GM23248 (cell line): ENCODE measurements at regions not wholly inside any gene's neighbourhood (a gene's known extent, or its start where the extent isn't known, plus 50 kb on each side); places are given as distances from the start of the nearest gene placed in this dataset.

Experiments used
- DNase-seq: peaks from one replicate; pipeline ENCODE4 v3.0.0-alpha.2; 2015
- H2AFZ ChIP-seq: fragments of 200-600 bp; sonication (generic); 2 replicates; pipeline ENCODE4 v1.6.1; 2016; ENCODE audit warnings: antibody characterized with exemption
- H3F3A ChIP-seq: fragments of 200-600 bp; sonication (generic); 2 replicates; pipeline ENCODE4 v1.6.1; 2016; ENCODE audit warnings: mild to moderate bottlenecking, antibody characterized with exemption, mixed run types; ENCODE audit not compliant: insufficient read depth
- H3K27ac ChIP-seq: fragments of 200-600 bp; sonication (generic); 2 replicates; pipeline ENCODE4 v1.5.1; 2016; ENCODE audit warnings: mild to moderate bottlenecking
- H3K27me3 ChIP-seq: fragments of 200-600 bp; sonication (generic); replicated peaks from 2 replicates; pipeline ENCODE4 v1.6.1; 2016; ENCODE audit warnings: mild to moderate bottlenecking; ENCODE audit not compliant: insufficient read depth
- H3K36me3 ChIP-seq: fragments of 200-600 bp; sonication (generic); 2 replicates; pipeline ENCODE4 v1.6.1; 2016; ENCODE audit warnings: low read depth, mild to moderate bottlenecking
- H3K4me1 ChIP-seq: fragments of 200-600 bp; sonication (generic); 2 replicates; pipeline ENCODE4 v1.6.1; 2016; ENCODE audit warnings: mild to moderate bottlenecking; ENCODE audit not compliant: insufficient read depth
- H3K4me2 ChIP-seq: fragments of 200-600 bp; sonication (generic); one replicate; pipeline ENCODE4 v1.6.1; 2016; ENCODE audit warnings: mild to moderate bottlenecking; ENCODE audit not compliant: unreplicated experiment
- H3K4me3 ChIP-seq: fragments of 200-600 bp; sonication (generic); 2 replicates; pipeline ENCODE4 v1.5.1; 2016; ENCODE audit warnings: mild to moderate bottlenecking
- H3K79me2 ChIP-seq: fragments of 200-600 bp; sonication (generic); 2 replicates; pipeline ENCODE4 v1.6.1; 2016; ENCODE audit warnings: mild to moderate bottlenecking; ENCODE audit not compliant: insufficient read depth
- H3K9ac ChIP-seq: fragments of 200-600 bp; sonication (generic); 2 replicates; pipeline ENCODE4 v1.6.1; 2016; ENCODE audit warnings: mild to moderate bottlenecking
- H3K9me2 ChIP-seq: fragments of 200-600 bp; sonication (generic); 2 replicates; pipeline ENCODE4 v1.6.1; 2016; ENCODE audit warnings: mixed run types, mild to moderate bottlenecking, moderate library complexity; ENCODE audit not compliant: insufficient read depth
- H3K9me3 ChIP-seq: fragments of 200-600 bp; sonication (generic); one replicate; pipeline ENCODE4 v1.6.1; 2017; ENCODE audit warnings: low read depth
- H4K20me1 ChIP-seq: fragments of 200-600 bp; sonication (generic); 2 replicates; pipeline ENCODE4 v1.6.0; 2016; ENCODE audit not compliant: insufficient read depth
- EZH2 ChIP-seq: fragments of 200-600 bp; sonication (generic); IDR thresholded peaks from 2 replicates; pipeline ENCODE4 v1.6.1; 2018; ENCODE audit warnings: antibody characterized with exemption, mild to moderate bottlenecking; ENCODE audit not compliant: insufficient read depth, poor library complexity, severe bottlenecking
- EZH2phosphoT487 ChIP-seq: fragments of 200-600 bp; sonication (generic); IDR thresholded peaks from 2 replicates; pipeline ENCODE4 v1.6.1; 2018; ENCODE audit warnings: antibody characterized with exemption, moderate library complexity, mild to moderate bottlenecking, low read depth; ENCODE audit not compliant: insufficient read depth
- WGBS, 2 experiments: methylation state at CpG; one replicate each; pipeline ENCODE4 v1.1.6; 2015 to 2017; ENCODE audit warnings: low lambda C conversion rate in 2 of 2, low coverage in 1 of 2; ENCODE audit errors: missing lambda C conversion rate in 2 of 2; 5-methylcytosine and 5-hydroxymethylcytosine counted together
- in situ Hi-C: fragments of 300-500 bp; cut with MboI; formaldehyde crosslinking; loops from 2 replicates; pipeline ENCODE4 v1.15.0; 2020

GRCh38 chr3:102753901-102754300 is 319.1 kb downstream of the ZPLD1 start:
- H3K27ac ChIP-seq: no peak overlapping the region
- H3K4me2 ChIP-seq: no peak overlapping the region
- H3F3A ChIP-seq: no peaks in the 10 kb centered on the region
- H3K4me3 ChIP-seq: no peak overlapping the region
- DNase-seq: no peak
- 0 out of 2 replicates have a peak, but pooled peaks cover 4% of the 10 kb centered on the region for H3K27me3 ChIP-seq
- H3K36me3 ChIP-seq: no peaks in the 10 kb centered on the region
- no peaks in the 10 kb centered on the region for H3K9me2 ChIP-seq
- H3K4me1 ChIP-seq: no peaks in the 10 kb centered on the region
- no peaks in the 10 kb centered on the region for H4K20me1 ChIP-seq
- no peaks in the 10 kb centered on the region for H3K9me3 ChIP-seq
- in situ Hi-C loops: no loop called here
- no peak overlapping the region for H3K9ac ChIP-seq
- H3K79me2 ChIP-seq: no peaks in the 10 kb centered on the region
- TF ChIP-seq EZH2 (no peak), EZH2phosphoT487 (no peak)
- H2AFZ ChIP-seq: no peak overlapping the region

DNA sequence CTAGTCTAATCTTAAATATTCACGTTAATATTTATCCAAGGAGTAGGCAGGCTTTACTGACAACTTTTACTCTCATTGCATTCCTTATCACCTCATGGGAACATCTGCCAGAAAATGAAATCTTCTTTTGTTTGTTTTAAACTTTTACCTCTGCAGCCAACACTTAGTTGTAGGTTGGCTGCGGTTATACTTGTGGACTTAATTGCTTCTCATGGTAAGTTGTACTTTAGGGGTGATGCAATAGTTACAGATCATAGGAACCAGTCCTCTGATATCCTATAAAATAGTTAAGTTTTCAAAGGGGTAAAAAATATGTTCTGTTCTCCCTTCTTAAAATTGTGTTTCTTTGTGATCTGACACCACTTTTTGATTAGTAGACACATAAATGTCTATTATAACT is 321.9 kb downstream of the ZPLD1 start:
- Histone ChIP-seq H3K36me3 (no peaks in the 10 kb centered on the region), H3K4me3 (no peak overlapping the region), H3F3A (no peaks in the 10 kb centered on the region), H2AFZ (no peak overlapping the region), H3K27me3 (0 out of 2 replicates have a peak, but pooled peaks cover 3% of the 10 kb centered on the region), H3K4me1 (no peaks in the 10 kb centered on the region), H3K27ac (no peak overlapping the region), H3K9me3 (no peaks in the 10 kb centered on the region), H3K9me2 (no peaks in the 10 kb centered on the region), H3K4me2 (no peak overlapping the region), H3K79me2 (no peaks in the 10 kb centered on the region), H3K9ac (no peak overlapping the region), H4K20me1 (no peaks in the 10 kb centered on the region)
- WGBS, 2 experiments: 46 to 62% methylated on average over 2 of the region's 2 CpGs
- TF ChIP-seq EZH2phosphoT487 (no peak), EZH2 (no peak)
- in situ Hi-C loops: no loop called here
- DNase-seq: no peak

DNA sequence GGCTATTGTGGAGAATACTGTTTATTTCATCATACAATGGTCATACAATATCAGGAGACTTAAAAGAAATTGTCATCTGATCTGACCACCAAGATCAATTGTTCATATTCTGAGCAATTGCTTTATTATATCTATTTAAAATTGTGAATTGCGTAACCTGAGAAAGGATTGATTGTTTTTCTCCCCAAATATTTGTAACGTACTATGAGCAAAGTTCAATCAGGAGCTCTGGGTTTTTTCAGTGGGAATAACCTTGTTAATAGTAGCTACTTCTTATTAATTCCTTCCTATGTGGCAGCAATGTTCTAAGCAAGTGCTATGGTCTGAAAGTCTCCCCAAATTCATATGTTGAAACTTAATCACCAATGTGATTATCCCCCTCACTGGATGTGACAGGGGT is 323.1 kb downstream of the ZPLD1 start:
- Histone ChIP-seq H3K9me3 (no peaks in the 10 kb centered on the region), H3K27me3 (no peaks in the 10 kb centered on the region), H3K4me1 (no peaks in the 10 kb centered on the region), H2AFZ (no peak overlapping the region), H4K20me1 (no peaks in the 10 kb centered on the region), H3K9me2 (no peaks in the 10 kb centered on the region), H3K27ac (no peak overlapping the region), H3K36me3 (no peaks in the 10 kb centered on the region), H3K79me2 (no peaks in the 10 kb centered on the region), H3K4me3 (no peak overlapping the region), H3K4me2 (no peak overlapping the region), H3F3A (no peaks in the 10 kb centered on the region), H3K9ac (no peak overlapping the region)
- TF ChIP-seq EZH2 (no peak), EZH2phosphoT487 (no peak)
- no peak for DNase-seq
- in situ Hi-C loops: no loop called here
- WGBS, 2 experiments: 38% methylated on average over 2 of the region's 2 CpGs

- in situ Hi-C loops: no loop called here
- 4 to 11% methylated on average over 2 of the region's 2 CpGs for WGBS, 2 experiments
- Histone ChIP-seq H3K27ac (no peak overlapping the region), H3K4me3 (no peak overlapping the region), H3K27me3 (no peaks in the 10 kb centered on the region), H3K9me2 (no peaks in the 10 kb centered on the region), H3K9me3 (no peaks in the 10 kb centered on the region), H3K79me2 (no peaks in the 10 kb centered on the region), H3K4me1 (no peaks in the 10 kb centered on the region), H4K20me1 (no peaks in the 10 kb centered on the region), H3F3A (no peaks in the 10 kb centered on the region), H3K36me3 (no peaks in the 10 kb centered on the region), H3K9ac (no peak overlapping the region), H3K4me2 (no peak overlapping the region), H2AFZ (no peak overlapping the region)
- no peak for TF ChIP-seq EZH2phosphoT487
- TF ChIP-seq EZH2: no peak
- DNase-seq: no peak
Observed at GRCh38 chr3:102761766-102762165, 327.0 kb downstream of the ZPLD1 start.

DNA sequence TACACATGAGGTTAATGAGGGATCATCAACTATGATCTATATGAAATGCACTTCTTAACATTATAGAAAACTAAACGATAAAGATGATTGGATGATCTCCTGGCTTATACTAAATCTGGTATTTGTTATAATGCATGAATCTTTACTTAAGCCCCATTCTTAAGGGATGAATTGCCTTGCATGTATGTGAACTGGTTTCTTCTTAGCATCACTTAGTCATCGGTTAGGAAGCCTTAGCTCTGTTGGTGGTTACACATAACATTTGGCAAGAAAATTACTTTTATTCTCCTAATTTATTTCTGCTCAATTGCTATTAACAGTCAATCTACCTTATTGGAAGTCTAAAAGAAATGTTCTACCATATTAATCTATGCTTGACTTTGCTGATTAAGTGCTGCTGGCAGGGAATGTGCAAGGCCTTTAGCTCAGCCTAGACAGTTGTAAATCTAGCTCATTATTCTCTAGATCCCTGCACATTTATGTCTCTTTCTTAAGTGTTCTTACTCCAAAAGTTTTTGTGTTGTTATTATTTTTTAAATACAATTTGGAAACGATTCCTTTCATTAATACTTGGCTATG is 356.0 kb downstream of the ZPLD1 start:
- H3K4me1 ChIP-seq: peaks cover 30% of the 10 kb centered on the region
- H3K27me3 ChIP-seq: no peaks in the 10 kb centered on the region
- no peaks in the 10 kb centered on the region for H3K9me3 ChIP-seq
- no peaks in the 10 kb centered on the region for H3K79me2 ChIP-seq
- DNase-seq: peak; percentile 92
- in situ Hi-C loops: no loop called here
- no peaks in the 10 kb centered on the region for H3K36me3 ChIP-seq
- peaks cover 17% of the 10 kb centered on the region; the same call in 1 of the 2 replicates for H3F3A ChIP-seq
- H3K27ac ChIP-seq: no peak overlapping the region
- H3K9me2 ChIP-seq: peaks cover 3% of the 10 kb centered on the region; the same call in 1 of the 2 replicates
- H3K4me3 ChIP-seq: no peak overlapping the region
- no peak overlapping the region for H2AFZ ChIP-seq
- no peaks in the 10 kb centered on the region for H4K20me1 ChIP-seq
- no peak for TF ChIP-seq EZH2
- TF ChIP-seq EZH2phosphoT487: no peak
- H3K4me2 ChIP-seq: peak overlapping the region; percentile 58
- H3K9ac ChIP-seq: no peak overlapping the region
- 11 to 12% methylated on average over 3 of the region's 3 CpGs for WGBS, 2 experiments
